ENCODE measurements at regions not wholly inside any gene's neighbourhood (a gene's known extent, or its start where the extent isn't known, plus 50 kb on each side); places are given as distances from the start of the nearest gene placed in this dataset.
"Not testable (repeated sequence)": the region's sequence is repeated elsewhere in the genome, so short reads cannot be mapped to it uniquely, and the experiment has no call there.

- in situ Hi-C loops (cut with MboI; ENCODE audit: low sequenced_read_pairs), result not testable (repeated sequence)
Measured at GRCh38 chr2:56606086-56606485, 422.3 kb downstream of the CCDC85A start.

DNA sequence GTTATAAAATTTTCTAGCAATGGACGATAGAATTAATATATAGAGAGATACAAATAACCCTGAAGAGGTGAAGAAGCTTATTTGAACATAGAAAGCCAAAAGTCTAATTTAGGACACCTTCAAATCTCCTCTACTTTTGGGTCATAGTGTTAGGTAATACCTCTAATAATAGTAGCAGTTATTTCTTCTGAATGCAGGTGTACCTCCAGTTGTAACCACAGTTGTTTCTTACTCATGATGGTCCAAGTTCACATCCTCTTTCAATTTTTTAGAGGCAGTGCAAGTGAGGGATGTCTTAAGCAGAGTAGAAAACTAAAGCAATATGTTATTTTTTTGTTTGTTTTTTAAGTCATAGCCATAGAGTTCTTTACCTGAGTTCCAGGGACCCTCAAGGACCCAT lies 429.5 kb downstream of the CCDC85A start:
- in situ Hi-C loops (cut with MboI; ENCODE audit: low sequenced_read_pairs), result no loop called here

DNA sequence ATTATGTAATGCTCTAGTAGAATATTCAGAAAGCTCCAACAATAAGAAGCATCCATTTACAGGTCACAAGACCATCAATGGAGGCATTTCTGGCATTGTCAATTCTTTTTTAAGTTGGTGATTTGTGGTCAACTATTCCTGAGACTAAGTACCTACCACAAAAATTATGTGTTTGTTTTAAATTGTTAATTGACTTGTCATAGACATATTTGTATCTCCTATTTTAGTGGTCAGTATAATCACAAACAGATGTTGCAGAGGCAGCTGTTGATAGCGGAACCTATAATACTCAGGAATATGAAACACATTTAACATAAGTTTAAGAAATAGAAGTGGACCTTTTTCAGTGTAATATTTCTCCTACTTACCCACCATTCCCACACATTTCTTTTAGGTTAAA lies 430.1 kb downstream of the CCDC85A start:
- in situ Hi-C loops (cut with MboI; ENCODE audit: low sequenced_read_pairs), result no loop called here

GRCh38 chr2:56615760-56616159 lies 432.0 kb downstream of the CCDC85A start:
- in situ Hi-C loops (cut with MboI; ENCODE audit: low sequenced_read_pairs), result no loop called here

DNA sequence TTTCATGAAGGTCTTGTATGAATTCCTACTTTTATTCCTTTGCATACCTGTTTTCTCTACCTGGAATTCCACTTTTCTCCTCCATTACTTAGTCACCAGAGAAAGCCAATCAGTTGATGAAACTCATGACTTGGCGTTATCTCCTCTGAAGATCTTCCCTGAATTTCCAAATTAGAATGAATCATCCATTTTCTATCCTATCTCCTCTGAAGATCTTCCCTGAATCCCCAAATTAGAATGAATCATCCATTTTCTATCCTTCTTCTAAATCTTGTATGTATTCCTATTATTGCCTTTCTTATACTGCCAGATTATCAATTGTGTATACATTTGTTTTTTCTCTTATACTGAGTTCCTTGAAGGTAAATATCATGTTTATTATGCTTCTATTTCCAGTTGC lies 440.4 kb downstream of the CCDC85A start:
- in situ Hi-C loops (cut with MboI; ENCODE audit: low sequenced_read_pairs), result no loop called here

DNA sequence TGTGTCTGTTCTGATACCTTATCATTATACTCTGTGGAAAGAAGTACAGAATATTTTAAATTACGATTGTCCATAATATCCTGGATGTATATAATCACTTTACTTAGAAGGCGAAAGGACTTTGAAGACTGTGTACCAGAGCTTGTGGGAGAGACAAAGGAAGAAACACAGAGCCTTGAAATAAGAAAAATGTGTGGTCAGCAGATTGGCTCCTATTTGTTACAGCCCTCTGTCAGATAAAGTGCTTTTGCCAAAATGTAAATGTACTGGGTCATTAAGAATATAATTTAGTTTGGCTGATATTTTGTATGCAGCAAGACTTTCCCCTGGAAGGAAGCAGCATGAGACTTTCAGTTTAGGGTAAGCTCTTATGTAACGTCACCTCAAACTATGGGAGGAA lies 443.1 kb downstream of the CCDC85A start:
- in situ Hi-C loops (cut with MboI; ENCODE audit: low sequenced_read_pairs), result no loop called here

- in situ Hi-C loops (cut with MboI; ENCODE audit: low sequenced_read_pairs), result no loop called here
Measured at GRCh38 chr2:56630286-56630685, 446.5 kb downstream of the CCDC85A start.

DNA sequence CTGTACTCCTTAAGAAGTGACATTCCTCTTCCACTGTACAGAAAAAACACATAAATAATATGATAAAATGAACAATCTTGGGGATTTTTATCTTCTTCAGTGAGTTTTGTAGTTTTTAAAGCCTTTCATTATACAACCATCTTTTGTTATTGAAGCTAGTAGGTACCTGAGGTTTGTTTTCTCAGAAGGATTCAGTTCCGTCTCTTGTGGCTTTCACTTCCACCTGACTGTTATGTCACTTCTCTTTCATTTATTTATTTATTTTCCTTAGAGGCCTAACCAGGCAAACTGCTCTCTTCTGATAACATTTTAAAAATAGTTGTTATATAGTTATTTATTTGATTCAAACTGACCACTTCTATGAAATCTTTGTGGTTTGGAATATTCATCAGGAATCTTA lies 464.2 kb downstream of the CCDC85A start:
- in situ Hi-C loops (cut with MboI; ENCODE audit: low sequenced_read_pairs), result no loop called here

- in situ Hi-C loops (cut with MboI; ENCODE audit: low sequenced_read_pairs), result no loop called here
Measured at GRCh38 chr2:56648802-56649201, 465.0 kb downstream of the CCDC85A start.

GRCh38 chr2:56654936-56655335 lies 471.1 kb downstream of the CCDC85A start:
- in situ Hi-C loops (cut with MboI; ENCODE audit: low sequenced_read_pairs), result no loop called here

DNA sequence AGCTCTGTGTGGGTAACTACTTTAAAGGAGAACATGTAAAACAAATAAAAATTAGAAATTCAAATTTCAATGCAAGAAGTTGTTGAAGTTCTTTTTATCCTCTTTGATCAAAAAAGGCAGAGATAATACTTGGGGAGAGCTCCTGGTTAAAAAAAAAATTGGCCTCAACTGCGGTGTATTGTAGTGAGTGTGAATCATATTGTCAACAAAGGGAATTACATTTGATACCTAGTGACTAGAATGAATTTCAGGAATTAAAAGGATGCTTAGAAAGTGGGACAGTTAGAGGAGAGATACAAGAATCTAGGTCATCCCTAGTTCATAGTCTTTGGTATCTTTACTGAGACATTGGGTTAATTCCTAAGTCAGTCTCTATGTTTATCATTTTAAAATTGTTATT lies 473.0 kb downstream of the CCDC85A start:
- in situ Hi-C loops (cut with MboI; ENCODE audit: low sequenced_read_pairs), result no loop called here

- in situ Hi-C loops (cut with MboI; ENCODE audit: low sequenced_read_pairs), result no loop called here
Measured at GRCh38 chr2:56666777-56667176, 483.0 kb downstream of the CCDC85A start.

GRCh38 chr2:56671973-56672569 lies 488.3 kb downstream of the CCDC85A start:
- in situ Hi-C loops (cut with MboI; ENCODE audit: low sequenced_read_pairs), result no loop called here

DNA sequence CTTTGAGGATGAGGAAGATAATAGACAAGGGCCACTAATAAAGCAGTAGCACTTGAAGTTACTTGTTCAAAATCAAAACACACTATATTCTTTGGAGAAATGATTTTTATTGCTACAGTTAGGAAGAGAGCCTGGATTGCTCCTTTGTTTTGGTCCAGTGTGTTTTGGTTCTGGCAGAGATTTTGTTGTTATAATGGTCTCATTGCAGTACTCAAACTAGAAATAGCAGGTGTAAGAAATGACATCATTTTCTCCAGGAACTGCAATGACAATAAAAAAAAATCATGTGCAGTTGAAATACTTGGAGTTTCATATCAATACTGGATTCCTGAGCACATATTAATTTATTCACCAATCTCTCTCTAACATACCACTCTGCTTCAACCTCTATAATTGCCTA lies 490.3 kb downstream of the CCDC85A start:
- in situ Hi-C loops (cut with MboI; ENCODE audit: low sequenced_read_pairs), result no loop called here

DNA sequence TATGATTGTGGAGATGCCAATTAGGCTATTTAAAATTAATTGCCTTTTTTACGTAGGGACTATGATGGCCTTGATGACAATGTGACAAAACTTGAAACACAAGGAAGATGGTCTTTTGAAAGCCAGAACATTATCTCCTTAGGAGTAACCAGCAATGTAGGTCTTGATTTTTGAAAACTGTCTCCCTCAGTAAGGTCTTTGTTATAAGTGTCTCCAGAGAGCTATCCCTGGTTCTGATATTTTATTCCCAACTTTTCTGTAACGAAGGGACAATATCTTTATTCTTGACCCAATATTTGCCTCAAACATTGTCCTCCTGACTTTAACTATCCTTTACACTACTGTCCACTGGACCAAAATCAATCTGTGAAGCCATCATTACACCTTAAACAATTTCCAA lies 493.2 kb downstream of the CCDC85A start:
- in situ Hi-C loops (cut with MboI; ENCODE audit: low sequenced_read_pairs), result no loop called here

DNA sequence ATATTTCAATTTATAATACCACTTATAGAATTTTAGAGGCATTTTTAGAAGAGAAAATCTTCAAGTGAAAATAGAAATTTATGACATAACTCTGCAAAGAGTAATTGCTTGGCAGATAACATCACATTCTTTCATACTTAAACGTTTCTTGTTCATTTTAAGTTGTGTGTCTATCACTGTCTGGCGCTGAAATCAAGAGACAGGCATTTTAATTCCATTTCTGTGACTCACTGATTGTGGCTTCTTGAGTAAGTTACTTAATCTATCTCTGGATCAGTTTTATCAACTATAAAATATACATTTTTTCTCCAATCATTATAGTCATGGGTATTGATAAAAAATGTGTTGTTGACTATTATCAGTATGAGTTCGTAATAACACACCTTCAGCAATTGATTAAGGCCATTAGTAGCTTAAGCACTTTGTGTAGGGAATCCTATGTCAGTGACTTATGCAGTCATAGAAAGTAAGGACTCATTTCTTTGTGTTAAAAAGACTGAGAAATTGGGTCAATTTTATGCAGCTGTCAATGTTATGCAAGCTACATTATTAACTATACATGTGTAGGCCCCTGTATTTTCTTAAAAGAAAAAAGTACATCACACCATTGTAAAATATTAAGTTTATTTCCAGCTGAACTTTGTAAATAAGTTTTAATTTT lies 497.3 kb downstream of the CCDC85A start:
- in situ Hi-C loops (cut with MboI; ENCODE audit: low sequenced_read_pairs), result no loop called here

DNA sequence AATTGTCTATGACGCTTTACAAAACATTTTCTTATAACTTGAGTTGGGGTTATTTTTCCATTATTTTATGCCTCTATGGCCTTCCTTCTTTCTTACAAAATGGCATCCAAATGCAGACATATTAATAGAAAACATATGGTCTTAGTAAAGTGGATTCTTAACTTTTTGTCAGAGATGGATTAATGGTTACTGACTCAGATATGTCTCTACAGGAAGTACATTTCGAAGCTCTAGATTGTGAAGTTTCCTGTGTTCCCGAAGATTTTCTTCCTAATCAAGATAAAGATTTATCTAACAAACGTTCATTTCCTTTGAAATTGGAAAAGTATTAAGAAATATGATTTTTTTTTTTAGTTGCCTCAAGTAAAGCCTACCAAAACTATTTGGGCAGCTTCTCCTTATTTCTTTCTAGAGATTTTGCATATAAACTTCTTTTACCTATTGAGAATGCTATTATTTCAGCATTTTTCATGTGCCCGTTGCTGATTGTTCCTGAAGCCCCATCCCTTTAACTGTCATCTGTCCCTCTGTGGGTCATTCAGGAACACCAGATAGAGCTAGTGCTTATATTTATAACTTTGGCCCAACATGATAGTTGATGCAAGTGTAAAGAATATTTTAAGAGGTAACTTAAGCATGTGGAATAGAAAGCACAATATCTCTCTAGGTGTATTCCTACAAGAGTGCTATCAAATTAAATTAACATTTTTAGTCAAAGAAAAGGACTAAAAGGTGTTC lies 498.0 kb downstream of the CCDC85A start:
- in situ Hi-C loops (cut with MboI; ENCODE audit: low sequenced_read_pairs), result no loop called here

DNA sequence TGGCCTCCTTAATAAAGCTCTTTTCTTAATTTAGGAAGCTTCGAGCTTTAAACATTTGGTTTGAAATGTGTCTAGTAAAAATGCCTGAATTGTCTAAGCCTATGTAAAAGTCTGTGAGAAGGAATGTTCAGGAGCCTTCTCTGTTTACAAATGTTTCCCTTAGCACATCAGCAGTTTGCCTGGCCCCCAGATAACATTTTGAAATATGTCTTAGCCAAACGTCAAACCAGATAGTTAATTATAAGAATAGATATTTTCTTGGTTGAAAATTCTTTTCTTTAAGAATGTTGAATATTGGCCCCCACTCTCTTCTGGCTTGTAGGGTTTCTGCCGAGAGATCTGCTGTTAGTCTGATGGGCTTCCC lies 498.6 kb downstream of the CCDC85A start:
- in situ Hi-C loops (cut with MboI; ENCODE audit: low sequenced_read_pairs), result no loop called here

GRCh38 chr2:56684327-56684726 lies 500.5 kb downstream of the CCDC85A start:
- in situ Hi-C loops (cut with MboI; ENCODE audit: low sequenced_read_pairs), result no loop called here

DNA sequence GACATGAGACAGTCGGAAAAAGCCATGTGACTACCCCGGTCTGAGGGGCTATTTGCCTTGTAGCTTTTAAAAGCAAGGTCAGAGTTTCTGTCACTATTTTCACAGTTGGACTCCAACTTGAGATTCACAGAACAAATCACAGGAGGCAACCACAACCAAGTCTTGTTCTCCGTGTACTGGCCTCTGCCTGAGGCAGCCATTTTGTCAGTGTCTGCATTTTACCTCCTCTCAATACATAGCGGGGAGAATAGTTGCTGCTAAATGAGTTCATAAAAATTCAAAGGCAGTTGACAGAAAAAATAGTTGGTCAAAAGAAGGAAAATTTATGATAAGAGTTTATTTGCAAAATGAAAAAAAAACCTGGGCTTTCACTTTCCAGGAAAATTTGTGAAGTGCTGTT lies 501.4 kb downstream of the CCDC85A start:
- in situ Hi-C loops (cut with MboI; ENCODE audit: low sequenced_read_pairs), result no loop called here

- in situ Hi-C loops (cut with MboI; ENCODE audit: low sequenced_read_pairs), result no loop called here
Measured at GRCh38 chr2:56687169-56687568, 503.4 kb downstream of the CCDC85A start.

GRCh38 chr2:56688661-56689060 lies 504.9 kb downstream of the CCDC85A start:
- in situ Hi-C loops (cut with MboI; ENCODE audit: low sequenced_read_pairs), result no loop called here
